ENCODE measurements at regions not wholly inside any gene's neighbourhood (a gene's known extent, or its start where the extent isn't known, plus 50 kb on each side); places are given as distances from the start of the nearest gene placed in this dataset.
"Not testable (repeated sequence)": the region's sequence is repeated elsewhere in the genome, so short reads cannot be mapped to it uniquely, and the experiment has no call there.

- H3K9me3 ChIP-seq (ENCODE audit: control insufficient read depth in 4 of 4, low read length in 3 of 4); DNase-seq (ENCODE audit: low spot score); H3K27me3 ChIP-seq (ENCODE audit: control insufficient read depth in 4 of 4, insufficient read depth in 4 of 4, low read length in 3 of 4); H3K9ac ChIP-seq (ENCODE audit: low read depth in 1 of 2, low read length in 2 of 2); H3K27ac ChIP-seq (ENCODE audit: low read depth in 1 of 2, low read length in 2 of 2); H3K4me1 ChIP-seq (ENCODE audit: control insufficient read depth in 4 of 4, insufficient read depth in 4 of 4, low read length in 3 of 4); H3K4me3 ChIP-seq (ENCODE audit: low read depth in 1 of 3, low read length in 3 of 3); H3K36me3 ChIP-seq (ENCODE audit: control insufficient read depth in 4 of 4, insufficient read depth in 3 of 4, low read depth in 1 of 4, low read length in 3 of 4): not testable (repeated sequence)
- WGBS = 64% methylated on average over 10 of the region's 15 CpGs
These were observed 1235.8 kb downstream of the TMEM121 start for GRCh38 chr14:106761886-106762816.

DNA sequence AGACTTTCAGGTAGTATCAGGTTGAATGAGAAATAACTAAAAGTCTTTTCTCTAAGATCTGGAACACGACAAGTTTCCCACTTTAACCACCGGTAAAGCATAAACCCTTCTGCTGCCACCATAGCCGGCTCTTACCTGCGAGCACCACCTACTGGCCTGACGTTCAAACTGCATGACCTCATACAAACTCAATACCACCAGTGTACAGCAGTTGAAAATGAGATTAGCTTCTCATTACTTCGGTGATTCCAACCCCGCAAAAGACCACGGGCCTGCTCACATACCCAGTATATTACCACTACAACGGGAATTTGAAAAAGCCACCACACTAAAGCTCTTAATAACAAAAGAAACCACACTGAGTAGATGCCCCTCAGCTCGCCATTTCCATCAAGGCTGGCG is 1238.6 kb downstream of the TMEM121 start:
- H3K9ac ChIP-seq (ENCODE audit: low read depth in 1 of 2, low read length in 2 of 2); H3K4me1 ChIP-seq (ENCODE audit: control insufficient read depth in 4 of 4, insufficient read depth in 4 of 4, low read length in 3 of 4); H3K36me3 ChIP-seq (ENCODE audit: control insufficient read depth in 4 of 4, insufficient read depth in 3 of 4, low read depth in 1 of 4, low read length in 3 of 4); H3K9me3 ChIP-seq (ENCODE audit: control insufficient read depth in 4 of 4, low read length in 3 of 4); H3K4me3 ChIP-seq (ENCODE audit: low read depth in 1 of 3, low read length in 3 of 3); H3K27ac ChIP-seq (ENCODE audit: low read depth in 1 of 2, low read length in 2 of 2); H3K27me3 ChIP-seq (ENCODE audit: control insufficient read depth in 4 of 4, insufficient read depth in 4 of 4, low read length in 3 of 4); DNase-seq (ENCODE audit: low spot score): not testable (repeated sequence)
- TF ChIP-seq, protein P1, sequence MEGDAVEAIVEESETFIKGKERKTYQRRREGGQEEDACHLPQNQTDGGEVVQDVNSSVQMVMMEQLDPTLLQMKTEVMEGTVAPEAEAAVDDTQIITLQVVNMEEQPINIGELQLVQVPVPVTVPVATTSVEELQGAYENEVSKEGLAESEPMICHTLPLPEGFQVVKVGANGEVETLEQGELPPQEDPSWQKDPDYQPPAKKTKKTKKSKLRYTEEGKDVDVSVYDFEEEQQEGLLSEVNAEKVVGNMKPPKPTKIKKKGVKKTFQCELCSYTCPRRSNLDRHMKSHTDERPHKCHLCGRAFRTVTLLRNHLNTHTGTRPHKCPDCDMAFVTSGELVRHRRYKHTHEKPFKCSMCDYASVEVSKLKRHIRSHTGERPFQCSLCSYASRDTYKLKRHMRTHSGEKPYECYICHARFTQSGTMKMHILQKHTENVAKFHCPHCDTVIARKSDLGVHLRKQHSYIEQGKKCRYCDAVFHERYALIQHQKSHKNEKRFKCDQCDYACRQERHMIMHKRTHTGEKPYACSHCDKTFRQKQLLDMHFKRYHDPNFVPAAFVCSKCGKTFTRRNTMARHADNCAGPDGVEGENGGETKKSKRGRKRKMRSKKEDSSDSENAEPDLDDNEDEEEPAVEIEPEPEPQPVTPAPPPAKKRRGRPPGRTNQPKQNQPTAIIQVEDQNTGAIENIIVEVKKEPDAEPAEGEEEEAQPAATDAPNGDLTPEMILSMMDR (IDR thresholded peaks at IDR 0.05; ENCODE audit: low read depth, low read length, missing input control) = peak; percentile 29
- peak; percentile 35 to 41 for TF ChIP-seq RAD21 (IDR thresholded peaks at IDR 0.05)
- WGBS = 28% methylated on average over 11 of the region's 11 CpGs

DNA sequence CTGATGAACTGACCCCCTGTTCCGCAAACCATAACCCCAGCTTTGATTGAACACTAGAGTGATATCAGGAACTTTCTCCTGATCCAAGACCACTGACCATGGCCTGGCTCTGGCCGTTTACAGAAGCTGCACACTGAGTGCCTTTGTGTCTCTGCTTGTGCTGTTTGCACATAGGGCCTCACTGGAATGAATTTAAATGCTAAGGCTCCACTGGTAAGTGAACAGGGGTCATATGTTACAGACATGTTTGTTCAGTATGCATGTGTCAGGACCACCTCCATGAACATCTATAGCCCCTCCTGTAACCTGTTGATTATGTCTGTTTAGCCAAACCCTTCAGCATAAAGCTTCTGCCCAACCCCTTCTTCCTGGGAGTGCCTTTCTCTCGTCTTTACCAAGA is 1239.8 kb downstream of the TMEM121 start:
- 61% methylated on average over 3 of the region's 3 CpGs for WGBS
- no peak overlapping the region for H3K9ac ChIP-seq (ENCODE audit: low read depth in 1 of 2, low read length in 2 of 2)
- peaks cover 0 to 5% (median 2%) of the 10 kb centered on the region in 4 donors for H3K4me1 ChIP-seq (ENCODE audit: control insufficient read depth in 4 of 4, insufficient read depth in 4 of 4, low read length in 3 of 4)
- no peak overlapping the region for H3K27ac ChIP-seq (ENCODE audit: low read depth in 1 of 2, low read length in 2 of 2)
- no peak for TF ChIP-seq FOXA1 (IDR thresholded peaks at IDR 0.05)
- TF ChIP-seq YY1 (IDR thresholded peaks at IDR 0.05) = no peak
- no peak for DNase-seq (ENCODE audit: low spot score)
- H3K4me3 ChIP-seq (ENCODE audit: low read depth in 1 of 3, low read length in 3 of 3) = no peak overlapping the region
- no peaks in the 10 kb centered on the region for H3K36me3 ChIP-seq (ENCODE audit: control insufficient read depth in 4 of 4, insufficient read depth in 3 of 4, low read depth in 1 of 4, low read length in 3 of 4)
- peaks cover 0 to 3% (median 0%) of the 10 kb centered on the region in 4 donors for H3K27me3 ChIP-seq (ENCODE audit: control insufficient read depth in 4 of 4, insufficient read depth in 4 of 4, low read length in 3 of 4)
- no peaks in the 10 kb centered on the region for H3K9me3 ChIP-seq (ENCODE audit: control insufficient read depth in 4 of 4, low read length in 3 of 4)

DNA sequence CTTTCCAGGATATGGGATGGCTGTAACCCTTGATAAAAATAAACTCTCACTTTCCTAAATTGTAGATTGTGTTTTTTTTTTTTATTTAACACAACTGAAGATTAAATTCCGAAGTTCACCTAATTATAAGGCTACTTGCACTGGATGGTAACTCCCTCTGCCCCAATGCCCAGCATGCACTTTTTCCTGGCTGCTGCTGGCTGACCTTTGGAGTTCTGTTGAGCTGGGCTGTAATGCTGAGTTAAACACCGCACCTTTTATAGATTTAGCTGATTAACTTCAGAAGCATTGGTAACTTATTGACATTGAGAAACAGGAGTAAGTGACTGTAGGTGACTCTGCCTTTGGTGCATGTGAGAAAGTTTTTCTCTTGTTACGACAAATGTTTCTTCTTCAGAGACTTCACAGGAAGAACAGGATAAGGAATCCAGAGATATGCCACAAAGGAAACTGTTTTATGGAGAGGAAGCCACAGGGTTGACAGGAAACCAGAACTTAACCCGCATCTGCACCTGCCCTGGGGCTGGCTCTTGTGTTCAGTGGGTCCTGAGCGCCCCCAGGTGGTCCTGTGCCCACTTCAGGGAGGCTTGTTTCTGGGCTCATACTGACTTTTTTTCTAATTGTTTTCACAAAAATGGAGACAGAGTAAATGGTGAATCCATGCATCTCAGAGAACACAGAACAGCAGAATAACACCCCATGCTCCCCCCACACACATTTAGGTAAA is 1240.3 kb downstream of the TMEM121 start:
- not testable (repeated sequence) for H3K9me3 ChIP-seq (ENCODE audit: control insufficient read depth in 4 of 4, low read length in 3 of 4); H3K36me3 ChIP-seq (ENCODE audit: control insufficient read depth in 4 of 4, insufficient read depth in 3 of 4, low read depth in 1 of 4, low read length in 3 of 4); H3K4me1 ChIP-seq (ENCODE audit: control insufficient read depth in 4 of 4, insufficient read depth in 4 of 4, low read length in 3 of 4); H3K4me3 ChIP-seq (ENCODE audit: low read depth in 1 of 3, low read length in 3 of 3); DNase-seq (ENCODE audit: low spot score); H3K27ac ChIP-seq (ENCODE audit: low read depth in 1 of 2, low read length in 2 of 2); H3K9ac ChIP-seq (ENCODE audit: low read depth in 1 of 2, low read length in 2 of 2); H3K27me3 ChIP-seq (ENCODE audit: control insufficient read depth in 4 of 4, insufficient read depth in 4 of 4, low read length in 3 of 4)
- 10% methylated on average over 5 of the region's 5 CpGs for WGBS
- TF ChIP-seq HNF4A (conservative IDR thresholded peaks at IDR 0.05) (peak; percentile 56 to 62), SP1 (IDR thresholded peaks at IDR 0.05) (peak; percentile 49)

DNA sequence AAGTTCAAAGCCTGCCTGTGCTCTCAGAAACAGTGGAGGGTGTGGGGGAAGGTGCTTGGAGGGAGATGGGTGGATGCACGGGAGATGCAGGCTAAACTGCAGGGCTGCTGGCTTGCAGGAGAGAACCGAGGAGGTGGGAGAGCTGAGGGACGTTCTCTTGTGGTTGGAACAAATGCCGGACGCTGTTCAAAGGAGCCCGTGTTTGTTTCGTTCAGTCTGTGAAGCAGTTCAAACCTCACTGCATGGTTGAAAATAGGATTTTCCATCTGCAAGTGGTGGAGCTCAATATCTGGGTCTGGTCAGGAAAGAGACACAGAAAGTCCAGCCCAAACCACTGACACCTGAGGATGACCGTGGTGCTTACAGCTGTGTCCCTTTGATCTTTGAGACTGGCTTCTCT is 1241.8 kb downstream of the TMEM121 start:
- H3K4me3 ChIP-seq (ENCODE audit: low read depth in 1 of 3, low read length in 3 of 3); H3K27ac ChIP-seq (ENCODE audit: low read depth in 1 of 2, low read length in 2 of 2); H3K9ac ChIP-seq (ENCODE audit: low read depth in 1 of 2, low read length in 2 of 2); H3K36me3 ChIP-seq (ENCODE audit: control insufficient read depth in 4 of 4, insufficient read depth in 3 of 4, low read depth in 1 of 4, low read length in 3 of 4); H3K4me1 ChIP-seq (ENCODE audit: control insufficient read depth in 4 of 4, insufficient read depth in 4 of 4, low read length in 3 of 4); H3K27me3 ChIP-seq (ENCODE audit: control insufficient read depth in 4 of 4, insufficient read depth in 4 of 4, low read length in 3 of 4); DNase-seq (ENCODE audit: low spot score); H3K9me3 ChIP-seq (ENCODE audit: control insufficient read depth in 4 of 4, low read length in 3 of 4): not testable (repeated sequence)
- 58% methylated on average over 8 of the region's 8 CpGs for WGBS

- 56% methylated on average over 8 of the region's 8 CpGs for WGBS
- not testable (repeated sequence) for DNase-seq (ENCODE audit: low spot score)
These were observed 1242.8 kb downstream of the TMEM121 start for GRCh38 chr14:106768972-106769700.

More at GRCh38 chr14:106768972-106769700, 1242.8 kb downstream of the TMEM121 start:
- H3K9me3 ChIP-seq (ENCODE audit: control insufficient read depth in 4 of 4, low read length in 3 of 4); H3K36me3 ChIP-seq (ENCODE audit: control insufficient read depth in 4 of 4, insufficient read depth in 3 of 4, low read depth in 1 of 4, low read length in 3 of 4); H3K27me3 ChIP-seq (ENCODE audit: control insufficient read depth in 4 of 4, insufficient read depth in 4 of 4, low read length in 3 of 4); H3K4me1 ChIP-seq (ENCODE audit: control insufficient read depth in 4 of 4, insufficient read depth in 4 of 4, low read length in 3 of 4); H3K4me3 ChIP-seq (ENCODE audit: low read depth in 1 of 3, low read length in 3 of 3); H3K27ac ChIP-seq (ENCODE audit: low read depth in 1 of 2, low read length in 2 of 2); H3K9ac ChIP-seq (ENCODE audit: low read depth in 1 of 2, low read length in 2 of 2): not testable (repeated sequence)
